Ishikawa (cell line): ENCODE measurements at regions not wholly inside any gene's neighbourhood (a gene's known extent, or its start where the extent isn't known, plus 50 kb on each side); places are given as distances from the start of the nearest gene placed in this dataset.

Experiments
- CEBPB ChIP-seq: IDR thresholded peaks from 2 replicates; pipeline ENCODE4 v1.6.1; 2012
- CREB1 ChIP-seq: IDR thresholded peaks from 2 replicates; pipeline ENCODE4 v1.6.1; 2012; ENCODE audit warnings: low read depth
- EGR1 ChIP-seq: IDR thresholded peaks from 2 replicates; pipeline ENCODE4 v1.6.1; 2012
- EP300 ChIP-seq: IDR thresholded peaks from 2 replicates; pipeline ENCODE4 v1.6.1; 2012; ENCODE audit warnings: borderline replicate concordance
- FOXM1 ChIP-seq: IDR thresholded peaks from 2 replicates; pipeline ENCODE4 v1.6.1; 2012; ENCODE audit warnings: low read depth, borderline replicate concordance
- MAX ChIP-seq: IDR thresholded peaks from 2 replicates; pipeline ENCODE4 v1.6.1; 2012
- NFIC ChIP-seq: IDR thresholded peaks from 2 replicates; pipeline ENCODE4 v1.6.1; 2012
- RAD21 ChIP-seq: IDR thresholded peaks from 2 replicates; pipeline ENCODE4 v1.6.1; 2012; ENCODE audit warnings: low read depth
- REST ChIP-seq: IDR thresholded peaks from 2 replicates; pipeline ENCODE4 v1.6.1; 2012; ENCODE audit warnings: low read depth, mild to moderate bottlenecking
- TAF1 ChIP-seq: IDR thresholded peaks from 2 replicates; pipeline ENCODE4 v1.6.1; 2012; ENCODE audit warnings: low read depth, mild to moderate bottlenecking
- TCF12 ChIP-seq: IDR thresholded peaks from 2 replicates; pipeline ENCODE4 v1.6.1; 2012; ENCODE audit warnings: low read depth
- TEAD4 ChIP-seq: IDR thresholded peaks from 2 replicates; pipeline ENCODE4 v1.6.1; 2012
- USF1 ChIP-seq: IDR thresholded peaks from 2 replicates; pipeline ENCODE4 v1.6.1; 2012
- YY1 ChIP-seq: IDR thresholded peaks from 2 replicates; pipeline ENCODE4 v1.6.1; 2012; ENCODE audit warnings: low read depth
- ZBTB7A ChIP-seq: IDR thresholded peaks from 2 replicates; pipeline ENCODE4 v1.6.1; 2012; ENCODE audit warnings: low read depth

- TF ChIP-seq EP300 = no peak
Observed at GRCh38 chr4:154677300-154677699, 64.8 kb upstream of the FGG start.

- TF ChIP-seq USF1 = no peak
- no peak for TF ChIP-seq MAX
- no peak for TF ChIP-seq TAF1
Observed at GRCh38 chr4:154677923-154678322, 65.5 kb upstream of the FGG start.

GRCh38 chr4:154683956-154684681 is 59.7 kb upstream of the LRAT start:
- TF ChIP-seq TEAD4 (no peak), EGR1 (no peak), USF1 (no peak), TCF12 (no peak), YY1 (no peak), ZBTB7A (no peak), FOXM1 (no peak), NFIC (no peak), MAX (no peak), CEBPB (no peak), EP300 (no peak), REST (no peak), RAD21 (no peak)

GRCh38 chr4:154686838-154687237 is 57.0 kb upstream of the LRAT start:
- TF ChIP-seq YY1 (no peak), RAD21 (peak; percentile 6; the same call in 1 of the 2 replicates)

GRCh38 chr4:154687840-154688239 is 56.0 kb upstream of the LRAT start:
- TF ChIP-seq USF1 (no peak), CEBPB (no peak), TCF12 (no peak), EP300 (no peak), EGR1 (no peak), YY1 (no peak), CREB1 (no peak), TAF1 (no peak), FOXM1 (no peak), REST (no peak), NFIC (no peak), MAX (no peak), ZBTB7A (no peak), TEAD4 (no peak), RAD21 (no peak)

GRCh38 chr4:154691229-154691628 is 52.6 kb upstream of the LRAT start:
- TF ChIP-seq RAD21 (no peak), TAF1 (no peak), ZBTB7A (no peak), FOXM1 (no peak), USF1 (no peak), NFIC (no peak)
